ENCODE measurements at regions not wholly inside any gene's neighbourhood (a gene's known extent, or its start where the extent isn't known, plus 50 kb on each side); places are given as distances from the start of the nearest gene placed in this dataset.

DNA sequence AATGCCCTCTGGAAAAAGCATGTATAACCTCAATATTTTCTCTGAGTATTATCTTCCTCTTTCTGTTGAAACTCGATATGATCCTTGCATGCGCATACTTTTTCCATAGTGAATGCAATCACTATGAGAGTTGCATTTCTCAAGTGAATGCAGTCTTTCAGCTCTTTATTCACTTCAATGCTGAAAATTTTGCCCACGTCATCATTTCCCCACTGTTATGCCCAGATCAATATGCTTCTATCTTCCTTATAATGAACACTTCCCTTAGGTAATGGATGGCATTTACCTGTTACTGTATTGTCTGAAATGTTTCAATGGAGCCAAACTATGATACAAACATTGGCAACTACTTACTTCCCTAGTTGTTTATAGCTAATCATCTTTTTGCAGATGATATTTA is 866.6 kb upstream of the SLITRK6 start:
- H3K27ac ChIP-seq, result no peak overlapping the region
- TF ChIP-seq CTCF (conservative IDR thresholded peaks at IDR 0.05) (no peak), ZFX (IDR thresholded peaks at IDR 0.05) (no peak)

GRCh38 chr13:86673931-86674431 is 874.8 kb upstream of the SLITRK6 start:
- TF ChIP-seq CTCF (conservative IDR thresholded peaks at IDR 0.05) (no peak), ZFX (IDR thresholded peaks at IDR 0.05) (no peak)
- no peak overlapping the region for H3K27ac ChIP-seq

- TF ChIP-seq ZFX (IDR thresholded peaks at IDR 0.05) (no peak), CTCF (conservative IDR thresholded peaks at IDR 0.05) (no peak)
- H3K27ac ChIP-seq, result no peak overlapping the region
Measured at GRCh38 chr13:86681223-86681622, 882.0 kb upstream of the SLITRK6 start.

DNA sequence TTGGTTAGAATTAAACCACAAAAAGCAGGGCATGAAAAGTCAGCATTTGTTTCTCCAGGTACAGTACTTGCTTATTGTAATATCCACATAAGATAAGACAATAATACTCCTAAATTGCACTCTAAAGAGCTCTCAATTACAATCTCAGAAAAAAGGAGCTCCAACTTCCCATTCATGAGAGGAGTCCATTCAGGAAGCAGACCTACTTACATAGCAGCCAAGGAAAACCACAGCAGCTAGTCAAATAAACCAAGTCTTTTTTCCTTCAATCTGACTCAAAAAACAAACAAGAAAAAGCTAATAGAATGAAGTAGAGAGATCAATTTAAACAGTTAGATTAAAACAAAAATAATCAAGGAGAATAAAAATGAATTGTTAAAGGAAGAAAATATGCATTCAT is 885.2 kb upstream of the SLITRK6 start:
- H3K27ac ChIP-seq, result no peak overlapping the region
- TF ChIP-seq CTCF (conservative IDR thresholded peaks at IDR 0.05) (no peak), ZFX (IDR thresholded peaks at IDR 0.05) (no peak)

- H3K27ac ChIP-seq, result no peak overlapping the region
- TF ChIP-seq CTCF (conservative IDR thresholded peaks at IDR 0.05) (no peak), ZFX (IDR thresholded peaks at IDR 0.05) (no peak)
Measured at GRCh38 chr13:86689911-86690310, 890.7 kb upstream of the SLITRK6 start.

DNA sequence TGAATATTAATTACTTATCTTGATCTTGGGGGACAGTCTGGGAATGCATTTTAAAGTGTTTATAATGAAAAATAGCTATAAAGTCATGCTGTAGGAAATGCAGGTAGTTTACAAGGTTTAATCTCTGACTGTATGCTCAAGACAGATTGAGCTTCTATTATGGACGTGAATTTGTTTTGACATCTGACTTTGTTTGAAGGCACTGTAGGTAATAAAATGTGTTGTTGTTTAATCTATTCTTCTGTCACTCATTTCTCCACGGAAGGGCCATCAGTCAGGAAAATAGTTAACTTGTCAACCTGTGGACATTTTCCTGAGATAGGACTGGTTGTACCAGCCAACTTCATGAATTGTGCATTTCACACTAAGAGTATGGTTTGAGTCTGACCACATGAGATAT is 893.1 kb upstream of the SLITRK6 start:
- H3K27ac ChIP-seq, result no peak overlapping the region
- TF ChIP-seq ZFX (IDR thresholded peaks at IDR 0.05), result no peak
- no peak for TF ChIP-seq CTCF (conservative IDR thresholded peaks at IDR 0.05)

GRCh38 chr13:86710013-86710412 is 910.8 kb upstream of the SLITRK6 start:
- H3K27ac ChIP-seq, result no peak overlapping the region

More at GRCh38 chr13:86710013-86710412, 910.8 kb upstream of the SLITRK6 start:
- no peak for TF ChIP-seq ZFX (IDR thresholded peaks at IDR 0.05)
- no peak for TF ChIP-seq CTCF (conservative IDR thresholded peaks at IDR 0.05)
